OCI-LY7 (cell line): ENCODE measurements at regions not wholly inside any gene's neighbourhood (a gene's known extent, or its start where the extent isn't known, plus 50 kb on each side); places are given as distances from the start of the nearest gene placed in this dataset.

ENCODE experiments used
- CTCF ChIP-seq: fragments of 200-600 bp; sonication (generic); conservative IDR thresholded peaks from 2 replicates; pipeline ENCODE4 v1.5.1; 2014; ENCODE audit warnings: mild to moderate bottlenecking, antibody characterized with exemption, low read length, moderate library complexity, mixed read lengths
- EZH2phosphoT487 ChIP-seq: fragments of 200-600 bp; sonication (generic); IDR thresholded peaks from 2 replicates; pipeline ENCODE4 v1.6.1; 2018; ENCODE audit warnings: low read depth, borderline replicate concordance, mild to moderate bottlenecking, mixed run types, antibody characterized with exemption, low read length, moderate library complexity, mixed read lengths

- no peak for TF ChIP-seq CTCF
- TF ChIP-seq EZH2phosphoT487, result no peak
Measured at GRCh38 chr10:29780096-29780495, 145.3 kb upstream of the SVIL start.
